ENCODE measurements at regions not wholly inside any gene's neighbourhood (a gene's known extent, or its start where the extent isn't known, plus 50 kb on each side); places are given as distances from the start of the nearest gene placed in this dataset.

- ATAC-seq (no peak), DNase-seq (ENCODE audit: low read depth, low spot score) (no peak)
- ChIA-PET RAD21 (ENCODE audit: low non-redundant PET in 1 of 2, low total read pairs in 2 of 2, uncharacterized antibody in 2 of 2, unreplicated experiment in 2 of 2) (no interaction called here), POLR2A (no interaction called here), CTCF (no interaction called here)
- Histone ChIP-seq H3K27me3 (ENCODE audit: insufficient read depth, low read length) (no peaks in the 10 kb centered on the region; the same call in 1 of the 2 replicates), H3K36me3 (ENCODE audit: control insufficient read depth in 1 of 2, insufficient read depth in 2 of 2, low read length in 2 of 2) (no peaks in the 10 kb centered on the region), H3K9ac (ENCODE audit: low read length) (no peak overlapping the region), H2AFZ (ENCODE audit: low read depth, low read length, poor library complexity, severe bottlenecking) (no peak overlapping the region), H3K9me2 (ENCODE audit: insufficient read depth) (no peaks in the 10 kb centered on the region), H3K27ac (ENCODE audit: low read depth, low read length) (no peak overlapping the region), H3K4me2 (ENCODE audit: low read length) (no peak overlapping the region), H3K79me2 (ENCODE audit: insufficient read depth, low read length) (no peaks in the 10 kb centered on the region), H3K4me1 (ENCODE audit: control insufficient read depth in 1 of 2, insufficient read depth in 2 of 2, low read length in 2 of 2) (no peaks in the 10 kb centered on the region), H3K9me3 (ENCODE audit: control insufficient read depth in 1 of 2, insufficient read depth in 1 of 2, low read depth in 1 of 2, low read length in 2 of 2) (peaks cover 0 to 3% of the 10 kb centered on the region in 2 experiments; a peak in 1 of 4 replicates), H4K20me1 (ENCODE audit: insufficient read depth) (no peaks in the 10 kb centered on the region), H3K4me3 (replicated peaks in 1 of 2; ENCODE audit: low read depth in 1 of 2, low read length in 2 of 2) (no peak overlapping the region)
- TF ChIP-seq SIN3A (IDR thresholded peaks at IDR 0.05; ENCODE audit: low read depth) (no peak), SRF (IDR thresholded peaks at IDR 0.05; ENCODE audit: low read depth) (no peak), ATF3 (IDR thresholded peaks at IDR 0.05) (no peak), MAX (IDR thresholded peaks at IDR 0.05) (no peak), POLR2A (IDR thresholded peaks at IDR 0.05; ENCODE audit: borderline replicate concordance, extremely low read depth, insufficient read depth, insufficient read length) (no peak), EZH2phosphoT487 (IDR thresholded peaks at IDR 0.05; ENCODE audit: borderline replicate concordance) (no peak), TCF7L2 (IDR thresholded peaks at IDR 0.05; ENCODE audit: borderline replicate concordance, extremely low read depth, insufficient read depth, insufficient read length) (no peak), RAD21 (IDR thresholded peaks at IDR 0.05; ENCODE audit: low read depth) (no peak), ZNF274 (IDR thresholded peaks at IDR 0.05; ENCODE audit: low read depth, low read length) (no peak), FOSL1 (IDR thresholded peaks at IDR 0.05; ENCODE audit: low read depth) (no peak)
- BruUV-seq (replicated peaks): no TSS peak
- intact Hi-C loops (cut with micrococcal nuclease): no loop called here
These were observed 110.7 kb upstream of the PTPRM start for GRCh38 chr18:7456376-7456775.

GRCh38 chr18:7457262-7457661 lies 109.9 kb upstream of the PTPRM start:
- no peak overlapping the region for H3K4me3 ChIP-seq (replicated peaks in 1 of 2; ENCODE audit: low read depth in 1 of 2, low read length in 2 of 2)
- DNase-seq (ENCODE audit: low read depth, low spot score) (no peak), ATAC-seq (no peak)
- POLR2A ChIA-PET: no interaction called here
- no peaks in the 10 kb centered on the region for H4K20me1 ChIP-seq (ENCODE audit: insufficient read depth)
- no peaks in the 10 kb centered on the region; the same call in 1 of the 2 replicates for H3K27me3 ChIP-seq (ENCODE audit: insufficient read depth, low read length)
- no peaks in the 10 kb centered on the region for H3K36me3 ChIP-seq (ENCODE audit: control insufficient read depth in 1 of 2, insufficient read depth in 2 of 2, low read length in 2 of 2)
- peaks cover 0 to 3% of the 10 kb centered on the region in 2 experiments; a peak in 1 of 4 replicates for H3K9me3 ChIP-seq (ENCODE audit: control insufficient read depth in 1 of 2, insufficient read depth in 1 of 2, low read depth in 1 of 2, low read length in 2 of 2)
- H3K27ac ChIP-seq (ENCODE audit: low read depth, low read length): no peak overlapping the region
- CTCF ChIA-PET: no interaction called here
- RAD21 ChIA-PET (ENCODE audit: low non-redundant PET in 1 of 2, low total read pairs in 2 of 2, uncharacterized antibody in 2 of 2, unreplicated experiment in 2 of 2): no interaction called here
- no peak overlapping the region for H2AFZ ChIP-seq (ENCODE audit: low read depth, low read length, poor library complexity, severe bottlenecking)
- H3K9ac ChIP-seq (ENCODE audit: low read length): no peak overlapping the region
- no peaks in the 10 kb centered on the region for H3K4me1 ChIP-seq (ENCODE audit: control insufficient read depth in 1 of 2, insufficient read depth in 2 of 2, low read length in 2 of 2)
- intact Hi-C loops (cut with micrococcal nuclease): no loop called here
- TF ChIP-seq CBX3 (IDR thresholded peaks at IDR 0.05; ENCODE audit: low read depth): no peak
- TF ChIP-seq ZBTB33 (IDR thresholded peaks at IDR 0.05; ENCODE audit: extremely low read depth, insufficient replicate concordance, low read length): no peak
- TF ChIP-seq FOSL1 (IDR thresholded peaks at IDR 0.05; ENCODE audit: low read depth): no peak
- no peak for TF ChIP-seq POLR2A (IDR thresholded peaks at IDR 0.05; ENCODE audit: borderline replicate concordance, extremely low read depth, insufficient read depth, insufficient read length)
- TF ChIP-seq CTCF (IDR thresholded peaks at IDR 0.05 in 2 of 3, conservative IDR thresholded peaks at IDR 0.05 in 1 of 3; ENCODE audit: borderline replicate concordance in 1 of 3, insufficient read depth in 1 of 3, low read depth in 2 of 3, low read length in 2 of 3): no peak
- TF ChIP-seq ELF1 (IDR thresholded peaks at IDR 0.05; ENCODE audit: borderline replicate concordance, low read depth): no peak
- TF ChIP-seq EZH2phosphoT487 (IDR thresholded peaks at IDR 0.05; ENCODE audit: borderline replicate concordance): no peak
- no peak for TF ChIP-seq EZH2 (IDR thresholded peaks at IDR 0.05)
- no peak for TF ChIP-seq ZFX (IDR thresholded peaks at IDR 0.05)
- no peak for TF ChIP-seq YY1 (IDR thresholded peaks at IDR 0.05; ENCODE audit: extremely low read depth, insufficient replicate concordance, low read depth, low read length)
- no peaks in the 10 kb centered on the region for H3K9me2 ChIP-seq (ENCODE audit: insufficient read depth)
- BruUV-seq (replicated peaks): no TSS peak
- H3K79me2 ChIP-seq (ENCODE audit: insufficient read depth, low read length): no peaks in the 10 kb centered on the region
- H3K4me2 ChIP-seq (ENCODE audit: low read length): no peak overlapping the region

All from HCT116 (cell line).